Ovary (tissue), 3 donors: ENCODE measurements at regions not wholly inside any gene's neighbourhood (a gene's known extent, or its start where the extent isn't known, plus 50 kb on each side); places are given as distances from the start of the nearest gene placed in this dataset.
"Not testable (repeated sequence)": the region's sequence is repeated elsewhere in the genome, so short reads cannot be mapped to it uniquely, and the experiment has no call there.

Source experiments
- POLR2A ChIP-seq: fragments of 450-650 bp; IDR thresholded peaks from one replicate; pipeline ENCODE4 v1.6.1; 2017; ENCODE audit warnings: antibody characterized with exemption, mild to moderate bottlenecking, moderate library complexity
- TF ChIP-seq, protein P1 (sequence below), 3 donors: fragments of 450-650 bp in 2 of 3; fragments of 200-600 bp in 1 of 3; IDR thresholded peaks; one replicate each; pipeline versions ENCODE4 v1.5.1 to v1.8.0; 2016 to 2022; ENCODE audit warnings: antibody characterized with exemption in 3 of 3, mild to moderate bottlenecking in 1 of 3
- donor health status: DM: no; HTN: no; CAD: no.

DNA sequence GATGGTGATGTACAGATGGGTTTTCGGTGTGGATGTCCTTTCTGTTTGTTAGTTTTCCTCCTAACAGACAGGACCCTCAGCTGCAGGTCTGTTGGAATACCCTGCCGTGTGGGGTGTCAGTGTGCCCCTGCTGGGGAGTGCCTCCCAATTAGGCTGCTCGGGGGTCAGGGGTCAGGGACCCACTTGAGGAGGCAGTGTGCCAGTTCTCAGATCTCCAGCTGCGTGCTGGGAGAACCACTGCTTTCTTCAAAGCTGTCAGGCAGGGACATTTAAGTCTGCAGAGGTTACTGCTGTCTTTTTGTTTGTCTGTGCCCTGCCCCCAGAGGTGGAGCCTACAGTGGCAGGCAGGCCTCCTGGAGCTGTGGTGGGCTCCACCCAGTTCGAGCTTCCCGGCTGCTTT, 135.2 kb downstream of the ABCC12 start:
- not testable (repeated sequence) for TF ChIP-seq POLR2A
- TF ChIP-seq, protein P1, sequence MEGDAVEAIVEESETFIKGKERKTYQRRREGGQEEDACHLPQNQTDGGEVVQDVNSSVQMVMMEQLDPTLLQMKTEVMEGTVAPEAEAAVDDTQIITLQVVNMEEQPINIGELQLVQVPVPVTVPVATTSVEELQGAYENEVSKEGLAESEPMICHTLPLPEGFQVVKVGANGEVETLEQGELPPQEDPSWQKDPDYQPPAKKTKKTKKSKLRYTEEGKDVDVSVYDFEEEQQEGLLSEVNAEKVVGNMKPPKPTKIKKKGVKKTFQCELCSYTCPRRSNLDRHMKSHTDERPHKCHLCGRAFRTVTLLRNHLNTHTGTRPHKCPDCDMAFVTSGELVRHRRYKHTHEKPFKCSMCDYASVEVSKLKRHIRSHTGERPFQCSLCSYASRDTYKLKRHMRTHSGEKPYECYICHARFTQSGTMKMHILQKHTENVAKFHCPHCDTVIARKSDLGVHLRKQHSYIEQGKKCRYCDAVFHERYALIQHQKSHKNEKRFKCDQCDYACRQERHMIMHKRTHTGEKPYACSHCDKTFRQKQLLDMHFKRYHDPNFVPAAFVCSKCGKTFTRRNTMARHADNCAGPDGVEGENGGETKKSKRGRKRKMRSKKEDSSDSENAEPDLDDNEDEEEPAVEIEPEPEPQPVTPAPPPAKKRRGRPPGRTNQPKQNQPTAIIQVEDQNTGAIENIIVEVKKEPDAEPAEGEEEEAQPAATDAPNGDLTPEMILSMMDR (IDR thresholded peaks at IDR 0.05) = not testable (repeated sequence)
